ENCODE measurements at regions not wholly inside any gene's neighbourhood (a gene's known extent, or its start where the extent isn't known, plus 50 kb on each side); places are given as distances from the start of the nearest gene placed in this dataset.

DNA sequence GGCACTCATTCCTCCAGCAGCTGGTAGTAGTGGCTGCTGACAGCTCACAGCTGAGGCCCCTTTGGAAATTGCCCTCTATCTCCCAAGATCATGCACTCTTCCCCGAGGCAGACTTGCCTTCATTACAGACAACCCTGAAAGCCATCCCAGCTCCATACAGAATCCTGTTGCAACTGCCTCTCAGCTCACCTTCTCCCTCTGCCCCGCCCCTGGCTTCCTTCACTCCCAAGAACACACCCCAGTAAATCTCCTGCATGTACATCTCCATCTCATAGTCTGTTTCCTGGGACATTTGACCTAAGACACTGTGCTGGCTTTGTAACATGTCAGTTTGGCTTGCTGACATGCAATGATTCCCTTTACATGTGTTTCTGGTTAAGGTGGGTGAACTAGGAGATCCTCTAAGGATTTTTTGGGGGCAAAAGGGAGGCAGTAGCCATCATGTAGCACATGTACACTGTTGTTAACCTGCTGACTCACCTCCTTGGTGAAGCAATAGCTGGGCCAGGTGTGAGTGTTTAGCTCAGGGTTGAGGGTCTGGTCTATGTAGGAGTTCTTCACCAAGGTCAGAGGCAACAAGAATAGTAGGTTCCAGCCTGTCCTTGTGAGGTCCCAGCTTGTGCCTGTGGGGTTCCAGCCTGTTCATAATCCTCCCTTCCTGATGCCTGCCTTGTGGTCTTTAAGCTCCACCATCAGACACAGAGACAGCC, 179.6 kb downstream of the CSNK2A3 start:
- no peak for DNase-seq

DNA sequence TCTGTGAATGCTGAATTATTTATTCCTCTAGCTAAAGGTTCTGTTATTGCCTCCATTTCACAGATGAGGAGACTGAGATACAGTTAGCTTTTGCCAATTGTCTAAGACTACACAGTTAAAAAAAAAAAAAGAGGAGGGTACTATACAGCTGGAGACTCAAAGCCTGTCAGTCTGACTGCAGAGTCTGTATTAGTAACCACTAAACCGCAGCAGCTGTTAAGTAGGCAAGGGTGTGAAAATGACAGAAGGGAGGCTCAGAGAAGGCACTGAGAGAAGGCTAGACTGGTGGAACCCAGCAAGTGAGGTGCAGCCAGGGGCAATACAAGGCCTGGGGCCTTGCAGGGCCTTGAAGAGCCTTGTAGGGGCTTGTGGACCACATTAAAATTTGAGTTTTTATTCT, 181.2 kb downstream of the CSNK2A3 start:
- DNase-seq, result no peak

DNA sequence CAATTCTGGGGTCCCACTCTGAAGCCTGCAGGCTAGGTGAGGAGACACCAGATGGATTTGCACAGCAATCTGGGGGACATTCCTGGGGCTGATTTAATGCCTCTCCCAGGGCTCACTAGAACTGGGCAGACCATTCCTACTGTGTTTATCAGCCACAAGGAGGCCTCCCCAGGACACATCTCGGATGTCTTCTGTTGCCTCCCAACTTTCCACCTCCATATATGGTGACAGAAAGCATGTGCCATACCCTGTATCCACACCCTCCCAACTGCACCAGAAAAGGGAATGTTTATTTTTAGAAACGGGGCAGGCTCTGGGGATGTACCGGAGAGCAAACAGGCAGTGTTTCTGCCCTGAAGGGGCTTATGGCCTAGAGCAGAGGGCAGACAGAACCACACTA, 181.8 kb downstream of the CSNK2A3 start:
- DNase-seq, result no peak

DNA sequence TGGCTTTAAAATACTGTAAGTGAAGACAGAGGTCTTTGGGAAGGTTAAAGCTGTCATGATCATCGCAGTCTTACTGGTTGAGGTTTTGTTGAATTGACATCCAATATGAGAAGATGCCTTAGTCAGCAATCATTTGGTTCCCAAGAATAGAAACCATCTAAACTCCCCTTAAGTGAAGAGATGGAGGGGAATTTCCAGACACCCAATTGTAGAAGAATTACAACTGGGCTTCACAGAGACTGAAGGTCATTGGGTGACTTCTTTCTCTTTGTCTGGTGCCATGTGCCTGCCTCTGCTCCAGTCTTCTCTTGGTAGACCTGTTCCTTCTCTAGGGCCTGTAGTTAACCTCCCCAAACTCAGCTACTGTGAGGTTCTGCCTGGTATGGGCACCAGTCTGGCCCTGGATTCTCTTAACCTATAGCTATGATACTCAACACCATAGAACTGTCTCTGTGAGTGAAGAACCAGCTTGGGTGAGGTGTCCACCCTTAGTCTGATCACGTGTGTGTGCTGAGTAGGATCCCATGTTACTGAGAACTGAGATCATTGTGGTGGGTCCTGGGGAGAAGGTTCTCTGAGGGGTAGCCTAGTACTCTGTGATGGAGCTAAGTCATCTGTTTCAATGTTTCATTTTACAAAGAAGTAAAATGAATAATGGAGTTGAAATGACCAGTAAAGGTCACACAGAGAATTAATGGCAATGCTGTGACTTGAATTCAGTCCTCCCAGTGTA, 182.5 kb downstream of the CSNK2A3 start:
- no peak for DNase-seq

DNA sequence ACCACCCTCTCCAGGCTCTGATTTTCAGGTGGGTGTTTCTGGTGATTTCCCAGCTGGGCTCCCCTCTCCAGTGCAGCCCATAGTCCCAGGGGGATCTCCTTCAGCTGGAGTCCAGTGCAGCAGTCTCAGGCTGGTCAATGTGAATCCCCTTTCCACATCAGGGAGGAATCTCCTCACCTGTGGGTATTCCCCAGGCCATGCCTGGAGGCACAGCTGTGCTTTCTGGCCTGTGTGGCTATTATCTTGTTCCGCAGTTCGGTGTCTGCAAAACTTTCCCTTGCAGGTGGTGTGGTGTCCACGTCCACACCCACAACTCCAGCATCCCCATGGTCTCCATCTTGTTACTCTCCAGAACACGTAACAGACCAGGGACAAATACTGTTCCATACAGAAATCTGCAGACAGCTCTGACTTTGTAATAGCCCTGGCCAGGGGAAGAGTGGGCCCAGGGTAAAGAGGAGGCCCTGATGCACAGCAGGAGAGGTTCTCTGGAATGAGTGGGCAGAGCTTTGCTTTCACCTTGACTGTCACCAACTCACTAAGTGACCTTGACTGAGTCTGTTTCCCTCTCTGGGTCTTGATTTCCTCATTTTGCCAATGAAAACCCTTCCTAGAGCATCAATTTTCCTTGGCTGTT, 183.2 kb downstream of the CSNK2A3 start:
- no peak for DNase-seq

DNA sequence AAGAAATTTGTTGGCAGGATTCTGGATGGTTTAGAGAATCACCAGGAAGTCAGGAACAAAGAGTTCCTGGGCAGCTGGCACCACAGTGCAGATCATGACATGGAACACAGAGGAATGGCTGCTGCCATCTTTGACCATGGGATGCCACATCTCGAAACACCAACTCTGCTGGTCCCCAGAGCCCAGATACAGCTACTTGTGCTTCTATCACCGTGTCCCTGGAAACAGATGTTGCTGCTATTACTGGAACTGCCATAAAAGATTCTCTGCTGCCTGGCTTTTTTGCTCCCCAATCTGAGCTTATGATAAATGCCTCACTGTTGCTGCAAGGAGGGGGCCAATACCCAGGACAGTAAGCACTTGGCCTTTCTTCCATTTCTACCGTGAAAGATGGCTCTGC, 185.2 kb downstream of the CSNK2A3 start:
- DNase-seq, result no peak

DNA sequence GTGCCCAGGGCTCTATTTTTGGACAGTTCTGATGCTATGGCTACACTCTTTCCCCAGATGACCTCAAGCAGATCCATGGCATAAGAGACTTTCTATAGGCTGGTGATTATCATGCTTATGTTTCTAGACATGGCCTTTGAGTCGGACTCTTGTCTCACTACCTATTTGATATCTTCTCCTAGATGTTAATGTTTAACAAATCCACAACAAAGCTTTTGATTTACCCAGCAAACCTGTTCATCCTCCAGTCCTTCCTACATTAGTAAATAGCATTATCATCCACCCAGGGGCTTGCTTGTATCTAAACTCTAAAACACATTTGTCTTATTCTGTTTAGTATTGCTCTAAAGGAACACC, 188.7 kb downstream of the CSNK2A3 start:
- no peak for DNase-seq

DNA sequence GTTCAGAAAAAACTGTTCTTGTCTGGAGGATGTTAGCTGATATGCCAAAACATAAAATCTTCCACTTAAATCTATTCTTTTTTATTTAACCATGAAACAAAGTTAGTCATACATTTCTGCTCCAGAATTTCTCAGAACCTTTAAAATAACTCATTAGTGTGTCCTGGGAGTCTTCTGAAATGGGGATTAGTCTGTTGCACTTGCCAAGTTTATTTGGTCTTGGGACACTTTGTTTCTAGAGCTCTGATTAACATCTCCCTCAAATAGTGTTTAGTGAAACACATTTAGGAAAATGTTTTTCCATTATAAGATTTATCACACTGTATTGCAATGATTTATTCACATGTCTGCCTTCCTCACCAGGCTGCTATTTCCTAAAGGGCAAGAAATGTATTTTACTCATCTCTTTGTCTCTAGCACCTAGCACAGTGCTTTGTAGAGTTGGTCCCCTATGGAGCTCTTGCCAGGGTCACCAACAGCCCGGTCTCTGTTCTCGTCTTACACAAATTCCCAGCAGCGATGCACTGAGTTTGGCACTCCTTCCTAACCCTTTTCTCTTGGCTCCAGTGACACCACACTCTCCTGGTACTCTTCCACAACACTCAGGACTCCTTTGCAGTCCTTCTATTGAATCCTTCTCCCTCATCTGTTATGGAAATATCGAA, 189.2 kb downstream of the CSNK2A3 start:
- no peak for DNase-seq

DNA sequence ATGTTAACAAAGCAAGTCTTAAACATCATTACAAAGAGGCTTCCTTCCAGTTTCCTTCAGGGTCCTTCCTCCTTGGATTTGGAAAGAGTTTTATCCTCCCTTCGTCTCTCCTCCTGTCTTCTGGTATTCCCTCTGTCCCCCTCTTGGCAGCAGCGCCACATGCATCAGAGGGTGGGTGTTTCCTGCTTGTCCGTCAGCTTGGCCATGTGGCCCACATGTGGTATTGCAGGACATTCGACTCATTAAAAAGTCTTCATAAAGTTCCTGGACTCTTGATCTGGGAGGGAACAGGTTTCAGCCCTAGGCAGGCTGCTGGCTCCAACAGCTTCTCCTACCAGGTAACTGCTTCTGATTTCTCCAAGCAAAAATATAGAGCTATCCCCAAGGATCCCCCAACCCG, 189.8 kb downstream of the CSNK2A3 start:
- DNase-seq, result no peak

DNA sequence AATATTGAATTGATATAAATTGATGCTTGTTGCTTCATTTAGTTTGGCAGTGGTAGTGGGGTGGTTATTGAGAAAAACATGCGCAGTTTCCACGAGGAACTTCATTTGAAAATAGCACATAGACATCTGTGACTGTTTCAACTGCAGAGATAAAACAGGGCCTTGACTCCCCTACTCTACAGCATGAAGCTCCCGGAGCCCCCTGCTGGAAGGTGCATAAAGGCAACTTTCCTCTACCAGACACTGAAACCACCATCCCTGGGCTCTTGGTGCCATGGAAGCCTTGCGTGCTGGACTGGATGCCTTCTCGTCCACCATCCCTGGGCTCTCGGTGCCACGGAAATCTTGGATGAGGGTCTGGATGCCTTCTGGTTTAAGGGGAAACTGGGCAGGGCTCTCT, 195.9 kb downstream of the CSNK2A3 start:
- no peak for DNase-seq

DNA sequence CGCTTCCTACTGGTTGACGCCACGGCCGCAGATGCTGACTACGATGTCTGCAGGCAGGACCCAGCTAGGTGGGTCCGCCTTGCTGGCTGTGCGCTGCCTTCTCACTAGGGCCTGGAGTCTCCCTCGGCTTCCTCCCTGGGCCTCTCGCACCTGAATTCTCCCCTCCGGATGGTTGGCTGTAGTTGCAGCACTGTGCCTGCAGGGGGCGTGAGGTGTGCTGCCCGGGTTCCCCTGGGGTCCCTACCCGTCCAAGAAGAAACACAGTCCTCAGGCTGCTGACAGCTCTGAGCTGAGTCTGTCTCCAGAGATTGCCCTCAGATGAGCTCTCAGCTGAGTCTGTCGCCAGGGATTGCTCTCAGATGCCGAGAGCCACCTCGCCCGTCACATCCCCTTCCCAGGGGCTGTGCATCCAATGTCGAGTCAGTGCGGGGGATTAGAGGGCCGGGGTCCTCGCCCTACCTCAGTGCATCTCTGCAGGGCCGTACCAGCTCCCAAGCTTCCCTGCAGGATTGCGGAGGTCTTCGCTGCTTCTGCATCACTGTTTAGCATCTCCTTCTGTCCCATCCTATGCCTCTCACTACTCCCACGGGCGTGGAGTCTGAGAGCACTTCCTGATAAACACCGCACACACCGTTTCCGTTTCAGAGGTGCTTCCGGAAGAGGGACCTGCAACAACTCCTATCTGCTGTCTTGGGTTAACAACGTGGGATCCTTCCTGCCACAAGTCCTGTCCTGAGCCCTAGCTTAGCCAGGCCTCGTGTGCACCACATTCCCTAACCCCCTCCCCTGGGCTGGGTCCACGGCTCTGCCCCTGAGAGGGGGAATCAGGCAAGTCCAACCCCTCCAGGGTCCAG, 196.9 kb downstream of the CSNK2A3 start:
- DNase-seq, result no peak

DNA sequence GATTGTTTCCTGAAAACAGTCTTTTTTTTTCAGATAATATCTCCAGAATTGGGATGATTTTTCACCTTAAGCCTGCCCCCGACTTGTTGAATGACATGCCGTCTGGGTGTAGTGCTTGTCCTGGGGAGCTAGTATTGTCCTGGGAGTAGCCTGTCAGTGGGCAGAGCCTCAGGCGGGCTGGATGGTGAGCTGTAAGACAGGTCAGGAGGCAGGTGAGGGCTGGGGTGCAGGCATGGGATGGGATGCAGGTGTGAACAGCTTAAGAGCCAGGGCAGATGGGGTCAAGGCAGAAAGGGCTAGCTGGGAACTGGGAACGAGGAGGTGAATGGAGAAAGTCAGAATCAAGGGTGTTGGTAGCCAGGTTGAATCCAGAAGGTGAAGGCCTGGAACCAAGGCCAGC, 200.2 kb downstream of the CSNK2A3 start:
- DNase-seq, result no peak

DNA sequence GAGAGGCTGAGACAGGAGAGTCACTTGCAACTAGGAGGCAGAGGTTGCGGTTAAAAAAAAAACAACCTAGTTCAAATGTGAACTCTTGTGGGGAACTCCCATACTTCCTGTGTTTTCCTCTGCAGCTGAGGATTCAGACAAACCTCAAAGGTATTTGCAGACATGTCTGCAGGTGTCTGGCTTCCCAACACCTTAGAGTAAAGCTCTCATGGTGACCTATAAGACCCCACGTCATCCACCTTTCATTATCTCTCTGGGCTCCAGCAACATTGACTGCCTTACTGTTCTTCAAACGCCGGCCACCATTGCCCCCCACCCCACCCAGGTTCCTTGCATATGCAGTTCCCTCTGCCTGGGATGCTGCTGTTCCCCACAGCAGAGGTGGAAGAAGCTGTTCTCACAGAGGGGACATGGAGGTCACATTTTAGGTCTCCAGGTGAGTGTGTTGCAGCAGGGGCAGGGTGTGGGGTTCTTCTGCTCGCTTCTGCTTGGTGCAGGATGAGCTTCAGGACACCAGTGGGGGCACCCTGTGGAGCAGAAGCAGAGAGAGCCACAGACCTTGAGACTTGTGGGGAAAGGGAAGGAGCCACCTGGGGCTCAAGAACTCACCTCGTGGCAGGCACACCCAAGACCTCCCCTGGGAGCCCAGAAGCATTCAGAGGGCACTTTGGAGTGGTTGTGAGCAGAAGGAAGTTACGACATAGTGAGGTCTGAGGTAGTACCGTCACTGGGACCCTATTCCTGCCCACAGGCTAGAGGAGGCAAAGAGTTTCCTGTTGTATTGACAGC, 203.2 kb downstream of the CSNK2A3 start:
- DNase-seq, result no peak

DNA sequence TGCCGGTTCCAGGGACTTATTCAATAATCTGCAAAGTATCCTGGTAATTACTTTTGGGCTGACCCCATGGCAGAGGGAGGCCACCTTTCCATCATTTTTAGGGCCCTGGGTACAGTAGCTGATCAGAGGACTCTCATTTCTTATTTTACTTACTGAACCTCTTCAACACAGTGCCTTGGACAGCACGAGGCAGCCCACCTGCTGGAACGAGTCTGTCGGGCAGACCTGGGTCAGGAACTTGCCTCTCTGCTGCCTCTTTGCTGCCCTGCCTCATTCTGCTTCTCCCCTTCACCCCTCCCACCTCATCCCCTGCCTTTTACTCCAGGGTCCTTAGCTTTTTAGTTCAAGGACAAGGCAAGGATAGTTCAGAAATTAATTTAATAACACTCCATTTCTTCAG, 204.5 kb downstream of the CSNK2A3 start:
- no peak for DNase-seq

DNA sequence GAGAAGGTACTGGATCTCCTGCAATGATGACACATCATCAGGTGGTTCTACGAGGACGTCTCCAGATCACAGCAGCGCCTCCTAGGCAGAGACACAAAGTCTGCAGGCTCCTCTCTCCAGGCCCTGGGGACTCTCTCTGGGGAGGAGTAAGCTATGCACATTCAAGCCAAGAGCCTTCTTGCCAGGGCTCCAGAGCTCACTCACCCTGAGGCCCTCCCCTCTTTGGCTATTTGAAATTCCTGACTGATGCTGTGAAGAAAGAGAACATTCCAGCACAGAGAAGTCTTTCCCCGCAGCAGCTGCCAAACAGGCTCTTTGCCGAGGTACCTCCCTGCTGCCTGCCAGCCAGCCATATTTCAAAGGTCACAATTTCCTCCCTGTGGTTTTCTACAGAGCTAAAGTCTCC, 204.9 kb downstream of the CSNK2A3 start:
- no peak for DNase-seq

DNA sequence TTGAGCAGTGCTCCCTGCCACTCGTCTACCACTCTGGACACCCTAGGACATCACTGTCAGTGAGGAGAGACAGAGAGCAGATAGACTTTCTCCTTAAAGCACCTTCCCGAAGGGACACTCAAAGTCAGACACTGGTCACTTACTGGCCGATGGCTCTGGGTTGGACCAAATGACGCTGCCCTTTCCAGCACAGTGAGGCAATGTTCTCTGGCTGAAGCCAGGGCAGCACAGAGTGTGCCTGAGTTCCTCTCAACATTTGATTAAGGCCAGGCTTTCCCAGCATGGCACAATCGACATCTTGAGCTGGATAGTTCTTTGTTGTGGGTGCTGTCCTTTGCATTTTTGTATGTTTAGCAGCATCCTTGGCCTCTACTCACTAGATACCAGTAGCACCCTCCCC, 206.2 kb downstream of the CSNK2A3 start:
- no peak for DNase-seq

DNA sequence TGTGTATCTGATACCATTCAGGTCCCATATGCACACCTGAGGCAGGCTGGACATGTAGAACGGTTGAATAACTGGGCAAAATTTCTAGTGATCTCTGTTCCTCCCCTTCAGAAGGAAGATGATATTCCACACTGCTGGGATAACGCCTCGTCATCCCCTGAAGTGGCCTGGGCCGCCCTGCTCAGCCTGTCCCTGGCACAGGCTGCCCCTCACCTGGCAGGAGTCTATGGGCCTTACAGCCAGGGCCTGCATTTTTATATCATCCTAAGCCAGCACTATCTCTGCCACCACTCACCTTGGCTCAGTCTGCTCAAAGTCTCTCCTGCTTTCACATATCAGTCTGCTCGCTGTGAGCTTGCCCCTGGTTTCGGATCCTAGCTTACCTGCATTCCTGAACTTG, 209.2 kb downstream of the CSNK2A3 start:
- DNase-seq, result no peak

DNA sequence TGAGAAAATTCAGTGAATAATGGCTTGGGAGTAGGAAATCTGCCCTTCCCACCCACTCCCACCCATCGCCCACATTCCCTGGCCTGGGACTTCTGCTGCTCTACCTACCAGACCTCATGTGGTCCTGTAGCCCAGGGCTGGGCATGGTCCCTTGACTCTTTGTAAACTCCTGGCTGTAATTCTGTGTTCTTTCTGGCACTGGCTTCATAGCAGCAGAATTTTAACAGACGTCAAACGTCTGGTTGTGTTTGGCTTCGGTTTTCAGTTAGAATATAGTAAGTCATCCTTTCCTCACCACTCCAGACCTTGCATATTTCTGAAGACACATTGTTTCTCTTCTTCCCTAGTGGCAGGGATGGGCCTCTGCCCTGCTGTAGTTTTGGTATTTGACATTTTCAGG, 210.6 kb downstream of the CSNK2A3 start:
- DNase-seq, result no peak

DNA sequence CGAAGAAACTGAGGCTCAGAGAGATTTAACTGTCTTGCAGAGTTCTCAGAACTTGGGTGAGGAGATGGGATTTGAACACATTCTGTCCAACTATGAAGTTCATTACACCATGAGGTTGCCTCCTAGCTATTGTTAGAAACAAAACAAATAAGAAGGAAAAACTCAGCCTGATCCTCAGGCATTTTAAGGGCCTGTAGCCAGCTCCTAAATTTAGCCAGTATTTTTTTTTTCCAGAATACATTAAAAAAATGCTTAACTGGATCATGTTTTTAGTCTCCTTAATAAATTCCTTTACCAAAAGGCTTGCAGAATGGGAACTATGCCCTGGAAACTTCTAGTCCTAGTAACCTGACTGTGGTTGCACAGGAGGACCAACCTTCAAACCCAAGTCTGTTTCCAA, 212.0 kb downstream of the CSNK2A3 start:
- no peak for DNase-seq

DNA sequence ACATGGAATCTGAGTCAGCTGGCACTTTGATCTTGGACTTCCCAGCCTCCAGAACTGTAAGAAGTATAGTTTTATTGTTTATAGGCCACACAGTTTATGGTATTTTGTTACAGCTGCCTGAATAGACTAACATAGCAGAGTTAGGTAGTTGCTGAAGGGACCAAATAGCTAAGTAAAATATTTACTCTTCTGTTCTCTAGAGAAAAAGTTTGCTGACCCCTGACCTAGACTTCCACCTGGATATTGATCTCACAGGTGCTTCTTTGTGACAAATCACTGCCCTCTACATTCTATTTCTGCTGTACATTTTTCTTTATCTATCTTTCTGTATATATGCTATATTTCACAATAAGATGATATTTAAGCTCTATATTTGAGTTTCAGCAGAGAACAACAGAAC, 212.5 kb downstream of the CSNK2A3 start:
- DNase-seq, result no peak

DNA sequence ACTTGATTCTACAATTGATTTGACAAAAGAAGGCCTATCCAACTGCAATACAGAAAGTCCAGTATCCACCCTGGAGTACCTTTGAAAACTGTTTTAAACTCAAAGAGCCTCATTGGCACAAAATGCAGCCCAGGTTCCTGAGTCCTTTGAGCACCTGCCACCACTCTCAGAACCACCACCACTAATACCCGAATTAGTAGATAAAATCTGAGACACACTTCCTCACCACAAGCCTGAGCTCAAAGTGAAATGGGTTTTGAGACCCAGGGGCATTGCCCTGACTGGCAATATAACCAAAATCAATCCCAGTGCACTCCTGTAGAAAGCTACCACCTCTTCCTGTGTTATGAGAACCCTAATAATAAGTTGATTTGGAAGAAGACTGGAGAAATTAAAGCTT, 215.7 kb downstream of the CSNK2A3 start:
- DNase-seq, result no peak

DNA sequence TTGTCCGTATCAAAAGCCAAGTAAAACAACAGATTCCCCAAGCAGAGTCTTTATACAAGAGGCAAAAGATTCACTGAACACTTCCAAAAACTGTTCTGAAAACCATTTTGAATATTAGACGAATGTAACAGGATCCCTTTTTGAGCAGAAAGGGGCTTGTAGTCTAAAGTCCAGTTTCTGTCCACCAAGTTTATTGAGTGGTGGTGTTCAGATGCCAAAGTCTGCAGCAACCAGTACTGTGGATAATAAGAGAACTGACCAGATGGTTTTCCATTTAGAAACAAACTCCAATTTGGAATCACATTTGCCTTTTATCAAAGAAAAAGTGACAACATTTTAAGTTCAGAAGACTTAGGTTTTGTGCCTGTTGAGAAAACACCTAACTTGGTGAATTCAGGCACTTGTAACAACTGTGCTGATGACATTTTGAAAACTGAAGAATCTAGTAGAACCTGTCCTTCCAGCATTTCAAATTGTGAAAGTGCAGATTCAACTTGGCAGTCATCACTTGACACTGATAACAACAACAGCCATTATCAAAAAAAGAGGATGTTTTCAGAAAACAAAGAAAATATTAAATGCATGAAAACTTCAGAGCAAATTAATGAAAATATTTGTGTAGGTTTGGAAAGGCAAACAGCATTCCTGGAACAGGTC, 217.1 kb downstream of the CSNK2A3 start:
- peak; percentile 24 for DNase-seq

All from NCI-H510A treated with DMSO at 0.1 percent for 48 hours (cell line).